Endothelial cell of umbilical vein (primary cell): ENCODE measurements at regions not wholly inside any gene's neighbourhood (a gene's known extent, or its start where the extent isn't known, plus 50 kb on each side); places are given as distances from the start of the nearest gene placed in this dataset.

Experiments
- BruUV-seq: library from RNA; stranded (reverse); fragments of 400-500 nt; replicated peaks from 2 replicates; lab custom pipeline; 2021; lab: Mats Ljungman, UMichigan
- CTCF ChIA-PET: fragments of 300-600, 350-600 bp; sonication (Branson Sonifier 250); formaldehyde crosslinking; loops from one replicate; lab custom pipeline; 2021; ENCODE audit warnings: antibody characterized with exemption, inconsistent platforms; lab: Charles Lee
- POLR2A ChIA-PET: fragments of 300-600, 350-600 bp; sonication (Branson Sonifier 250); formaldehyde crosslinking; loops from one replicate; lab custom pipeline; 2021; ENCODE audit warnings: antibody characterized with exemption, inconsistent platforms; lab: Charles Lee
- DNase-seq: peaks from one replicate; pipeline ENCODE4 v3.0.0-alpha.2; 2011; ENCODE audit warnings: low read depth, low spot score
- FAIRE-seq: peaks from 2 replicates; lab custom pipeline; 2011; peaks lifted over from hg19 to GRCh38; lab: Jason Lieb, UNC
- H2AFZ ChIP-seq: 2 replicates; pipeline ENCODE4 v1.6.0; 2012; ENCODE audit warnings: low read depth, low read length, control low read depth, inconsistent platforms
- H3K27ac ChIP-seq: 2 replicates; pipeline ENCODE4 v1.5.1; 2011; ENCODE audit warnings: low read depth, mild to moderate bottlenecking, control low read depth, low read length, moderate library complexity; ENCODE audit not compliant: insufficient read depth
- H3K27me3 ChIP-seq, 2 experiments: 2 replicates each; pipeline versions ENCODE4 v1.6.0 to v1.6.1; 2011; ENCODE audit warnings: low read length in 2 of 2, mixed read lengths in 1 of 2; ENCODE audit not compliant: control insufficient read depth in 2 of 2, insufficient read depth in 2 of 2
- H3K36me3 ChIP-seq, 2 experiments: 2 replicates in 1 of 2; 3 replicates in 1 of 2; pipeline ENCODE4 v1.5.1; 2011; ENCODE audit warnings: low read length in 2 of 2, mild to moderate bottlenecking in 1 of 2, moderate library complexity in 1 of 2; ENCODE audit not compliant: control insufficient read depth in 2 of 2, insufficient read depth in 2 of 2; ENCODE audit errors: extremely low read depth in 1 of 2
- H3K4me1 ChIP-seq: 3 replicates; pipeline ENCODE4 v1.5.1; 2011; ENCODE audit warnings: mild to moderate bottlenecking, low read length; ENCODE audit not compliant: control insufficient read depth, insufficient read depth; ENCODE audit errors: extremely low read depth
- H3K4me2 ChIP-seq: 2 replicates; pipeline ENCODE4 v1.6.1; 2011; ENCODE audit warnings: low read length, control low read depth, mixed read lengths; ENCODE audit not compliant: insufficient read depth
- H3K4me3 ChIP-seq, 3 experiments: fragments of 200-600 bp in 1 of 3; sonication (generic), shearing (Covaris generic) in 1 of 3; replicated peaks in 1 of 3; 2 replicates each; pipeline ENCODE4 v1.5.1; 2011 to 2016; ENCODE audit warnings: control low read depth in 3 of 3, low read length in 3 of 3, mild to moderate bottlenecking in 2 of 3, inconsistent platforms in 1 of 3, low read depth in 1 of 3, moderate library complexity in 1 of 3; ENCODE audit not compliant: insufficient read depth in 1 of 3
- H3K79me2 ChIP-seq: 2 replicates; pipeline ENCODE4 v1.6.0; 2012; ENCODE audit warnings: low read length, inconsistent platforms; ENCODE audit not compliant: control insufficient read depth, insufficient read depth
- H3K9ac ChIP-seq: replicated peaks from 2 replicates; pipeline ENCODE3; 2011; ENCODE audit warnings: low read length, control low read depth; ENCODE audit not compliant: insufficient read depth; ENCODE audit errors: extremely low read depth
- H3K9me1 ChIP-seq: replicated peaks from 3 replicates; pipeline ENCODE4 v1.6.0; 2011; ENCODE audit warnings: mild to moderate bottlenecking, low read length; ENCODE audit not compliant: control insufficient read depth, insufficient read depth; ENCODE audit errors: extremely low read depth
- H3K9me3 ChIP-seq: replicated peaks from 2 replicates; pipeline ENCODE4 v1.5.1; 2012; ENCODE audit warnings: low read length, inconsistent platforms; ENCODE audit not compliant: control insufficient read depth, insufficient read depth
- H4K20me1 ChIP-seq: replicated peaks from 2 replicates; pipeline ENCODE3; 2011; ENCODE audit warnings: mild to moderate bottlenecking, low read length; ENCODE audit not compliant: control insufficient read depth, insufficient read depth; ENCODE audit errors: extremely low read depth
- EZH2 ChIP-seq: IDR thresholded peaks from 2 replicates; pipeline ENCODE4 v1.6.1; 2012; ENCODE audit warnings: borderline replicate concordance, low read depth, mild to moderate bottlenecking, moderate library complexity, low read length, inconsistent platforms; ENCODE audit not compliant: severe bottlenecking
- FOS ChIP-seq: IDR thresholded peaks from 2 replicates; pipeline ENCODE4 v1.6.1; 2011; ENCODE audit warnings: mild to moderate bottlenecking, low read length, moderate library complexity, borderline replicate concordance; ENCODE audit not compliant: insufficient read depth
- GATA2 ChIP-seq: IDR thresholded peaks from 2 replicates; pipeline ENCODE4 v1.7.0; 2011; ENCODE audit warnings: low read depth, mild to moderate bottlenecking, moderate library complexity, mixed read lengths, low read length; ENCODE audit not compliant: insufficient read length, insufficient read depth
- JUN ChIP-seq: IDR thresholded peaks from 2 replicates; pipeline ENCODE4 v1.6.1; 2011; ENCODE audit warnings: borderline replicate concordance, low read depth; ENCODE audit not compliant: insufficient read length, insufficient read depth
- MYC ChIP-seq: IDR thresholded peaks from one replicate; pipeline ENCODE4 v1.6.1; 2011; ENCODE audit warnings: mild to moderate bottlenecking, low read depth, low read length
- POLR2A ChIP-seq: IDR thresholded peaks from 2 replicates; pipeline ENCODE4 v1.6.1; 2012; ENCODE audit warnings: low read depth, mild to moderate bottlenecking, control low read depth, low read length
- POLR2AphosphoS5 ChIP-seq: IDR thresholded peaks from 2 replicates; pipeline ENCODE4 v1.6.1; 2012; ENCODE audit warnings: low read depth, mild to moderate bottlenecking, control low read depth, low read length, moderate library complexity; ENCODE audit not compliant: insufficient read depth
- dilution Hi-C: fragments of 300-500 bp; cut with MboI; formaldehyde crosslinking; loops from one replicate; pipeline ENCODE4 v1.15.0; 2019; ENCODE audit warnings: low sequenced_read_pairs; ENCODE audit not compliant: extremely low pct_ligation_motif_present
- intact Hi-C: fragments of 100-400 bp; cut with micrococcal nuclease; formaldehyde crosslinking; loops from one replicate; pipeline ENCODE4 v1.10.0; 2022
- TF ChIP-seq, protein P1 (sequence below): IDR thresholded peaks from 2 replicates; pipeline ENCODE4 v1.6.1; 2011; ENCODE audit not compliant: insufficient read depth, insufficient read length
- TF ChIP-seq, protein P2 (sequence below), 2 donors: IDR thresholded peaks; 1 replicate in 1 of 2; 2 replicates in 1 of 2; pipeline ENCODE4 v1.5.1; 2011; ENCODE audit warnings: low read length in 2 of 2, mild to moderate bottlenecking in 2 of 2, moderate library complexity in 2 of 2, control low read depth in 1 of 2, inconsistent platforms in 1 of 2, low read depth in 1 of 2; ENCODE audit not compliant: insufficient read depth in 1 of 2; ENCODE audit errors: extremely low read depth in 1 of 2

DNA sequence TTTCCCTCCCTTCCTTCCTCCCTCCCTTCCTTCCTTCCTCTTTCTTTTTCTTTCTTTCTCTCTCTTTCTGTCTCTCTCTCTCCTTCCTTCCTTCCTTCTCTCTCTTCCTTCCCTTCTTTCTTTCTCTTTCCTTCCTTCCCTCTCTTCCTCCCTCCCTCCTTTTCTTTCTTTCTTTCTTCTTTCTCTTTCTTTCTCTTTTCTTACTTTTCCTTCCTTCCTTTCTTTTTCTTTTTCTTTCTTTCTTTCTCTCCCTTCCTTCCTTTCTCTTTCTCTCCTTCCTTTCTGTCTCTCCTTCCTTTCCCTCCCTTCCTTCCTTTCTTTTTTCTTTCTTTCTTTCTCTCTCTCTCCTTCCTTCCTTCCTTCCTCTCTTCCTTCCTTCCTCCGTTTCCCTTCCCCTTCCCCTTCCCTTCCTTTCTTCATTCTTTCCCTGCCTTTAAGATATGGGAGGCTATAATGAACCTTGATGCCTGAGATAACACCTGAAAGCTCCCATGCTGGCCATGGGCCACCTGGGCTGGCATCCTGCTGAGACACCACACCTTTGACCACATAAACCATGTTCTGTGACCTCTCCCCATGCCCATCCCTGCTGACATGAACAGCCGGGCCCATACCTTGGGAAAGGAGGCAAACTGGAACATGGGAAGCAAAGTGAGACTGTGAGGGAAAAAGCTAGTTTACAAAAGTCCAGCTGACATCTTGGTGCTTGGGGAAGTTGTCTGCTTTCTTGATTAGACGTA lies 197.8 kb upstream of the ZNF618 start:
- intact Hi-C loops (loop anchor here (5.0 kb wide), 2 partner anchors 176 to 231 kb away; no protein-coding TSS in a partner anchor), dilution Hi-C loops (no loop called here)
- ChIA-PET CTCF (interaction anchor here (0.7 kb wide), 1 partner anchor 660 kb away, joined by 3 read pairs; no protein-coding TSS in a partner anchor), POLR2A (no interaction called here)
- no peaks in the 10 kb centered on the region for H3K36me3 ChIP-seq
- no peak overlapping the region for H3K27ac ChIP-seq
- H3K4me3 ChIP-seq = no peak overlapping the region
- no peak overlapping the region for H2AFZ ChIP-seq
- DNase-seq = no peak
- H3K27me3 ChIP-seq = no peaks in the 10 kb centered on the region
- H3K9me1 ChIP-seq = no peaks in the 10 kb centered on the region
- H4K20me1 ChIP-seq = no peaks in the 10 kb centered on the region
- no peak overlapping the region for H3K4me2 ChIP-seq
- FAIRE-seq = no peak
- H3K4me1 ChIP-seq = peaks cover 30% of the 10 kb centered on the region
- no TSS peak for BruUV-seq
- TF ChIP-seq, protein P1, sequence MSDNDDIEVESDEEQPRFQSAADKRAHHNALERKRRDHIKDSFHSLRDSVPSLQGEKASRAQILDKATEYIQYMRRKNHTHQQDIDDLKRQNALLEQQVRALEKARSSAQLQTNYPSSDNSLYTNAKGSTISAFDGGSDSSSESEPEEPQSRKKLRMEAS = no peak
- TF ChIP-seq MYC (no peak), GATA2 (no peak), JUN (no peak), EZH2 (no peak), POLR2A (no peak), POLR2AphosphoS5 (no peak), FOS (no peak)
- TF ChIP-seq, protein P2, sequence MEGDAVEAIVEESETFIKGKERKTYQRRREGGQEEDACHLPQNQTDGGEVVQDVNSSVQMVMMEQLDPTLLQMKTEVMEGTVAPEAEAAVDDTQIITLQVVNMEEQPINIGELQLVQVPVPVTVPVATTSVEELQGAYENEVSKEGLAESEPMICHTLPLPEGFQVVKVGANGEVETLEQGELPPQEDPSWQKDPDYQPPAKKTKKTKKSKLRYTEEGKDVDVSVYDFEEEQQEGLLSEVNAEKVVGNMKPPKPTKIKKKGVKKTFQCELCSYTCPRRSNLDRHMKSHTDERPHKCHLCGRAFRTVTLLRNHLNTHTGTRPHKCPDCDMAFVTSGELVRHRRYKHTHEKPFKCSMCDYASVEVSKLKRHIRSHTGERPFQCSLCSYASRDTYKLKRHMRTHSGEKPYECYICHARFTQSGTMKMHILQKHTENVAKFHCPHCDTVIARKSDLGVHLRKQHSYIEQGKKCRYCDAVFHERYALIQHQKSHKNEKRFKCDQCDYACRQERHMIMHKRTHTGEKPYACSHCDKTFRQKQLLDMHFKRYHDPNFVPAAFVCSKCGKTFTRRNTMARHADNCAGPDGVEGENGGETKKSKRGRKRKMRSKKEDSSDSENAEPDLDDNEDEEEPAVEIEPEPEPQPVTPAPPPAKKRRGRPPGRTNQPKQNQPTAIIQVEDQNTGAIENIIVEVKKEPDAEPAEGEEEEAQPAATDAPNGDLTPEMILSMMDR (IDR thresholded peaks at IDR 0.05; ENCODE audit: extremely low read depth in 1 of 2, insufficient read depth in 1 of 2, low read depth in 1 of 2, low read length in 2 of 2) = no peak
- no peaks in the 10 kb centered on the region for H3K9me3 ChIP-seq
- H3K79me2 ChIP-seq = no peaks in the 10 kb centered on the region
- H3K9ac ChIP-seq = no peak overlapping the region
